K562 (cell line): ENCODE measurements at regions not wholly inside any gene's neighbourhood (a gene's known extent, or its start where the extent isn't known, plus 50 kb on each side); places are given as distances from the start of the nearest gene placed in this dataset.

Source experiments
- ATAC-seq: fragments of 200-7000 bp; cut with Tn5 transposase; 3 replicates; pipeline ENCODE4 v1.9.1; 2020; ENCODE audit warnings: moderate library complexity
- BruUV-seq: library from RNA; stranded (reverse); fragments of 400-500 nt; replicated peaks from 2 replicates; lab custom pipeline; 2021; lab: Mats Ljungman, UMichigan
- CTCF ChIA-PET: fragments of 300-600 bp; formaldehyde crosslinking; extraction: SDS; loops from one replicate; lab custom pipeline; 2021; ENCODE audit warnings: low intra/inter-chr PET ratio; lab: Yijun Ruan, JAX
- POLR2A ChIA-PET: fragments of 300-600, 350-650 bp; sonication (Branson Sonifier 250); formaldehyde crosslinking; extraction: SDS; loops from one replicate; lab custom pipeline; 2021; ENCODE audit warnings: antibody characterized with exemption, inconsistent platforms; lab: Yijun Ruan, JAX
- DNase-seq, 4 experiments: peaks; one replicate each; pipeline versions ENCODE4 v3.0.0 to v3.0.0-alpha.2; 2011 to 2018; ENCODE audit warnings: low spot score in 3 of 4, mixed read lengths in 3 of 4; ENCODE audit errors: extremely low read depth in 1 of 4
- FAIRE-seq: peaks from 2 replicates; lab custom pipeline; 2011; peaks lifted over from hg19 to GRCh38; lab: Jason Lieb, UNC
- H2AFZ ChIP-seq: 2 replicates; pipeline ENCODE4 v1.6.0; 2011; ENCODE audit warnings: low read depth, low read length, control low read depth, inconsistent platforms
- H3K27ac ChIP-seq: fragments of 200-600 bp; 3 replicates; pipeline ENCODE4 v1.8.0; 2011; ENCODE audit warnings: low read depth, mild to moderate bottlenecking, control low read depth, inconsistent platforms, low read length, moderate library complexity, mixed read lengths; ENCODE audit errors: extremely low read depth
- H3K27me3 ChIP-seq, 2 experiments: fragments of 300-600 bp in 1 of 2; 2 replicates in 1 of 2; 3 replicates in 1 of 2; pipeline versions ENCODE4 v1.6.0 to v1.8.0; 2011; ENCODE audit warnings: inconsistent platforms in 2 of 2, low read length in 2 of 2, mild to moderate bottlenecking in 1 of 2, mixed read lengths in 1 of 2, moderate library complexity in 1 of 2; ENCODE audit not compliant: control insufficient read depth in 2 of 2, insufficient read depth in 2 of 2
- H3K36me3 ChIP-seq: fragments of 300-600 bp; 3 replicates; pipeline ENCODE4 v1.8.0; 2011; ENCODE audit warnings: mild to moderate bottlenecking, low read length, inconsistent platforms; ENCODE audit not compliant: control insufficient read depth, insufficient read depth
- H3K4me1 ChIP-seq, 2 experiments: fragments of 200-600 bp in 1 of 2; replicated peaks in 1 of 2; 2 replicates in 1 of 2; 3 replicates in 1 of 2; pipeline versions ENCODE4 v1.5.1 to v1.8.0; 2011; ENCODE audit warnings: inconsistent platforms in 2 of 2, low read length in 2 of 2, mild to moderate bottlenecking in 1 of 2, mixed read lengths in 1 of 2, moderate library complexity in 1 of 2; ENCODE audit not compliant: control insufficient read depth in 2 of 2, insufficient read depth in 2 of 2
- H3K4me2 ChIP-seq: 2 replicates; pipeline ENCODE4 v1.6.1; 2011; ENCODE audit warnings: low read length, control low read depth, inconsistent platforms, mixed read lengths; ENCODE audit not compliant: insufficient read depth
- H3K4me3 ChIP-seq: fragments of 200-600 bp; sonication (generic), shearing (Covaris generic); 2 replicates; pipeline ENCODE4 v1.5.1; 2016; ENCODE audit warnings: control low read depth, inconsistent platforms
- H3K79me2 ChIP-seq: fragments of 200-600 bp; 3 replicates; pipeline ENCODE4 v1.8.0; 2011; ENCODE audit warnings: low read length, inconsistent platforms; ENCODE audit not compliant: control insufficient read depth, insufficient read depth
- H3K9ac ChIP-seq, 2 experiments: 2 replicates each; pipeline versions ENCODE4 v1.6.0 to v1.6.1; 2011; ENCODE audit warnings: low read depth in 2 of 2, low read length in 2 of 2, control low read depth in 1 of 2, inconsistent platforms in 1 of 2, mild to moderate bottlenecking in 1 of 2, mixed read lengths in 1 of 2; ENCODE audit not compliant: insufficient read depth in 1 of 2
- H3K9me1 ChIP-seq: one replicate; pipeline ENCODE4 v1.6.0; 2011; ENCODE audit warnings: inconsistent platforms, mild to moderate bottlenecking, low read length, moderate library complexity; ENCODE audit not compliant: control insufficient read depth, insufficient read depth
- H3K9me3 ChIP-seq: replicated peaks from 2 replicates; pipeline ENCODE4 v1.5.1; 2011; ENCODE audit warnings: low read depth, low read length, inconsistent platforms; ENCODE audit not compliant: control insufficient read depth, insufficient read depth
- H4K20me1 ChIP-seq: replicated peaks from 2 replicates; pipeline ENCODE4 v1.6.1; 2011; ENCODE audit warnings: low read length, inconsistent platforms, mixed read lengths; ENCODE audit not compliant: control insufficient read depth, insufficient read depth
- ADNP ChIP-seq: fragments of 200-800 bp; sonication (Bioruptor generic); IDR thresholded peaks from 2 replicates; pipeline ENCODE4 v1.6.1; 2016; ENCODE audit warnings: missing genetic modification characterization, missing compliant biosample characterization
- CBFA2T2 ChIP-seq: fragments of 450-650 bp; conservative IDR thresholded peaks from 2 replicates; pipeline ENCODE4 v1.6.1; 2017; ENCODE audit warnings: mild to moderate bottlenecking
- CBFA2T3 ChIP-seq: fragments of 450-650 bp; IDR thresholded peaks from 2 replicates; pipeline ENCODE4 v1.6.1; 2017
- EP300 ChIP-seq: IDR thresholded peaks from 2 replicates; pipeline ENCODE4 v1.6.1; 2012; ENCODE audit warnings: low read length, improper control_type of control experiment
- ESRRA ChIP-seq: fragments of 450-650 bp; IDR thresholded peaks from 2 replicates; pipeline ENCODE4 v1.6.1; 2014; ENCODE audit warnings: low read depth, mild to moderate bottlenecking, moderate library complexity, borderline replicate concordance
- TEAD4 ChIP-seq, 2 experiments: sonication (generic) in 1 of 2; formaldehyde crosslinking in 1 of 2; IDR thresholded peaks; 2 replicates each; pipeline versions ENCODE4 v1.6.1 to v1.8.0; 2012 to 2022; ENCODE audit warnings: borderline replicate concordance in 1 of 2, inconsistent platforms in 1 of 2, low read length in 1 of 2, mild to moderate bottlenecking in 1 of 2, missing genetic modification reagents in 1 of 2
- WGBS: fragments of 100-300 bp; shearing (Covaris generic); methylation state at CpG from one replicate; pipeline ENCODE4 v1.1.6; 2016; ENCODE audit warnings: low coverage, mixed read lengths; ENCODE audit not compliant: insufficient coverage; ENCODE audit errors: missing lambda C conversion rate; 5-methylcytosine and 5-hydroxymethylcytosine counted together
- in situ Hi-C: fragments of 300-500 bp; cut with MboI; formaldehyde crosslinking; loops from 4 replicates; pipeline ENCODE4 v1.15.0; 2018; ENCODE audit warnings: inconsistent platforms, mixed read lengths
- intact Hi-C: fragments of 100-400 bp; cut with micrococcal nuclease; formaldehyde crosslinking; loops from 2 replicates; pipeline ENCODE4 v1.14.2; 2022

- H3K4me2 ChIP-seq = no peak overlapping the region
- no peak for FAIRE-seq
- peak; percentile 34 for TF ChIP-seq CBFA2T3
- no peak for TF ChIP-seq ESRRA
- TF ChIP-seq EP300 = peak; percentile 10; the same call in 1 of the 2 replicates
- peak; percentile 61 for TF ChIP-seq ADNP
- TF ChIP-seq TEAD4 (IDR thresholded peaks at IDR 0.05; ENCODE audit: low read length) = peak; percentile 49
- TF ChIP-seq TEAD4 (CRISPR knock-in tag; IDR thresholded peaks at IDR 0.05; ENCODE audit: borderline replicate concordance) = no peak
- 0 out of 2 replicates have a peak, but pooled peaks have one; percentile 10 for TF ChIP-seq CBFA2T2
- peak in 1 of 4 experiments; percentile 10 for DNase-seq
- no peaks in the 10 kb centered on the region for H3K79me2 ChIP-seq
- 6% methylated on average over 2 of the region's 2 CpGs for WGBS
- intact Hi-C loops (no loop called here), in situ Hi-C loops (no loop called here)
- no peaks in the 10 kb centered on the region for H3K9me3 ChIP-seq
- CTCF ChIA-PET = no interaction called here
- H3K27ac ChIP-seq = no peak overlapping the region
- H3K4me1 ChIP-seq = peaks cover 3 to 8% of the 10 kb centered on the region in 2 experiments; a peak in 2 of 5 replicates
- H3K9ac ChIP-seq = no peak overlapping the region
- H2AFZ ChIP-seq = no peak overlapping the region
- peak; percentile 38; the same call in 2 of the 3 replicates for ATAC-seq
- BruUV-seq = no TSS peak
- no peaks in the 10 kb centered on the region for H3K36me3 ChIP-seq
- no peaks in the 10 kb centered on the region for H3K9me1 ChIP-seq
- H3K27me3 ChIP-seq = no peaks in the 10 kb centered on the region
- H3K4me3 ChIP-seq = no peak overlapping the region
- POLR2A ChIA-PET = interaction anchor here (1.4 kb wide), 1 partner anchor 14 kb away, joined by 4 read pairs; no protein-coding TSS in a partner anchor
- no peaks in the 10 kb centered on the region for H4K20me1 ChIP-seq
Measured at GRCh38 chr4:138393886-138394610, 151.9 kb upstream of the SLC7A11 start.
